IMR-90 (cell line): ENCODE measurements at regions not wholly inside any gene's neighbourhood (a gene's known extent, or its start where the extent isn't known, plus 50 kb on each side); places are given as distances from the start of the nearest gene placed in this dataset.

Source experiments
- MXI1 ChIP-seq: IDR thresholded peaks from 2 replicates; pipeline ENCODE4 v1.6.1; 2012; ENCODE audit warnings: low read depth, mild to moderate bottlenecking, low read length, moderate library complexity, borderline replicate concordance
- RAD21 ChIP-seq: IDR thresholded peaks from 2 replicates; pipeline ENCODE4 v1.6.1; 2012; ENCODE audit warnings: low read length, improper control_type of control experiment
- TF ChIP-seq, protein P1 (sequence below): conservative IDR thresholded peaks from 2 replicates; pipeline ENCODE4 v1.5.1; 2012; ENCODE audit warnings: mild to moderate bottlenecking, low read depth, low read length, improper control_type of control experiment

DNA sequence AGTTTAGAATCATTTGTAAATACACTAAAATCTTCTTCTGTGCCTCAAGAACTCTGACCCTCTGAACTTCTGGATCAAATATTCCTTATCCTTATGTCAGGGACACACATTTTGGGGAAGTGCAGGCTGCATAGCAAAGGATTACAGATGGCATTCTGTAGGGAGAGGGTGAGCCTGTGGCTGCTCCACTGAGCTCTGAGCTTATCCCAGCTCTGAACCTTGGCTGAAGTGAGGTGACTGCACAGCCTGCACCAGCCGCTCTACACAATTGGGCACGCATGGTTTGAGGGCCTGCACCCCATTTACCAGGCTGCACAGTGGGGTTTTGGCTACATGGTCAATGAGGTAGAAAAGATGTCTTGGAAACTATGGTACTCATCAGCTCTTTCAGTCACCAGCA, 251.6 kb downstream of the GALR1 start:
- TF ChIP-seq, protein P1, sequence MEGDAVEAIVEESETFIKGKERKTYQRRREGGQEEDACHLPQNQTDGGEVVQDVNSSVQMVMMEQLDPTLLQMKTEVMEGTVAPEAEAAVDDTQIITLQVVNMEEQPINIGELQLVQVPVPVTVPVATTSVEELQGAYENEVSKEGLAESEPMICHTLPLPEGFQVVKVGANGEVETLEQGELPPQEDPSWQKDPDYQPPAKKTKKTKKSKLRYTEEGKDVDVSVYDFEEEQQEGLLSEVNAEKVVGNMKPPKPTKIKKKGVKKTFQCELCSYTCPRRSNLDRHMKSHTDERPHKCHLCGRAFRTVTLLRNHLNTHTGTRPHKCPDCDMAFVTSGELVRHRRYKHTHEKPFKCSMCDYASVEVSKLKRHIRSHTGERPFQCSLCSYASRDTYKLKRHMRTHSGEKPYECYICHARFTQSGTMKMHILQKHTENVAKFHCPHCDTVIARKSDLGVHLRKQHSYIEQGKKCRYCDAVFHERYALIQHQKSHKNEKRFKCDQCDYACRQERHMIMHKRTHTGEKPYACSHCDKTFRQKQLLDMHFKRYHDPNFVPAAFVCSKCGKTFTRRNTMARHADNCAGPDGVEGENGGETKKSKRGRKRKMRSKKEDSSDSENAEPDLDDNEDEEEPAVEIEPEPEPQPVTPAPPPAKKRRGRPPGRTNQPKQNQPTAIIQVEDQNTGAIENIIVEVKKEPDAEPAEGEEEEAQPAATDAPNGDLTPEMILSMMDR: no peak
- TF ChIP-seq RAD21 (no peak), MXI1 (no peak)
